Thymus (tissue), 11 donors: ENCODE measurements at regions not wholly inside any gene's neighbourhood (a gene's known extent, or its start where the extent isn't known, plus 50 kb on each side); places are given as distances from the start of the nearest gene placed in this dataset.

ENCODE experiments used
- DNase-seq, 9 donors: peaks; one replicate each; pipeline ENCODE4 v3.0.0-alpha.2; 2013; ENCODE audit warnings: low spot score in 9 of 9, low read depth in 6 of 9, missing footprints in 1 of 9
- H3K27ac ChIP-seq, 2 donors: one replicate each; pipeline ENCODE4 v1.5.1; 2013; ENCODE audit warnings: control low read depth in 1 of 2, low read depth in 1 of 2, low read length in 1 of 2, mild to moderate bottlenecking in 1 of 2, moderate library complexity in 1 of 2
- H3K27me3 ChIP-seq, 2 donors: one replicate each; pipeline ENCODE4 v1.5.1; 2013; ENCODE audit warnings: low read length in 1 of 2; ENCODE audit not compliant: control insufficient read depth in 2 of 2, insufficient read depth in 1 of 2
- H3K36me3 ChIP-seq, 2 donors: one replicate each; pipeline ENCODE4 v1.5.1; 2013; ENCODE audit warnings: low read length in 1 of 2, mild to moderate bottlenecking in 1 of 2, moderate library complexity in 1 of 2; ENCODE audit not compliant: control insufficient read depth in 2 of 2, insufficient read depth in 2 of 2
- H3K4me1 ChIP-seq, 2 donors: one replicate each; pipeline ENCODE4 v1.5.1; 2013; ENCODE audit warnings: low read length in 2 of 2; ENCODE audit not compliant: control insufficient read depth in 2 of 2, insufficient read depth in 2 of 2
- H3K4me3 ChIP-seq, 2 donors: one replicate each; pipeline ENCODE4 v1.5.1; 2013; ENCODE audit warnings: low read length in 2 of 2, control low read depth in 1 of 2, mild to moderate bottlenecking in 1 of 2
- H3K9me3 ChIP-seq, 2 donors: one replicate each; pipeline ENCODE4 v1.5.1; 2013; ENCODE audit warnings: low read length in 1 of 2, mild to moderate bottlenecking in 1 of 2; ENCODE audit not compliant: control insufficient read depth in 2 of 2, insufficient read depth in 1 of 2
- WGBS: extraction: QIAGEN DNeasy Blood & Tissue Kit; methylation state at CpG from one replicate; pipeline ENCODE4 v1.1.7; 2013; 5-methylcytosine and 5-hydroxymethylcytosine counted together
- donor health status: healthy.

DNA sequence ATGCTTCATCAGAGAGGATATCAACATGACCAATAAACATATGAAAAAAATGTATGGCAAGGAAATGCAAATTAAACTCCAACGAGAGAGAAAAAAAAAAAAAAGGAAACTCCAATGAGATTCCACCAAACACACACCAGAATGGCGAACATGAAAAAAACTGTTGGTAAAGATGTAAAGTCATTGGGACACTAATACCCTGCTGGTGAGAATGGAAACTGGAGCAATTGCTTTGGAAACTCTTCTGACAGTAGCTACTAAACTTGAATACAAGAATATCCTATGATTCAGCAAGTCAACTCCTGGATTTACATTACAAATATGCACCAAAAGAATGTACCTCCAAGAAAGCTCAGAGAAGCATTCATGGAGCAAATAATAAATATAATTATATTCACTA, 260.7 kb upstream of the ECI2 start:
- no peak overlapping the region for H3K27ac ChIP-seq
- H3K4me1 ChIP-seq: no peaks in the 10 kb centered on the region
- WGBS: 88% methylated on average over 2 of the region's 2 CpGs
- H3K4me3 ChIP-seq: no peak overlapping the region
- H3K27me3 ChIP-seq: no peaks in the 10 kb centered on the region
- no peaks in the 10 kb centered on the region for H3K36me3 ChIP-seq
- H3K9me3 ChIP-seq: no peaks in the 10 kb centered on the region
- no peak for DNase-seq

DNA sequence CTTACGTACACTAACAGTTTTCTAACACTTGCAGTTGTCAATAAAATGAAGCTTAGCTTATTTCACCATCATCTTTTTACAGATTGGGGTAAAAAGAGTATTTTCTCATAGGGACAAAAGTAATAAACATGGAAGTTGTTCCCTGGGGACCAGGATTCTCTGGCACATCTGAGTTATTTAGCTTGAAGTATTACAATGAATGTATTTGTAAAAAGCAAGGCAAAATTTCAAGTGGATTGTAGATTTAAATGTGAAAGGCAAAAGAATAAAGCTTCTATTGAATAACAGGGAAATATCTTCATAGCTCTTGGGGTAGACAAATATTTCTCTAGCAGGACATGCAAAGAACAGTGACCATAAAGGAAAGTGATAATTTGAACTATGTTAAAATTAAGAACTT, 260.0 kb upstream of the ECI2 start:
- 100% methylated on average over 1 of the region's 1 CpG for WGBS
- H3K9me3 ChIP-seq: no peaks in the 10 kb centered on the region
- H3K27ac ChIP-seq: no peak overlapping the region
- no peak for DNase-seq
- H3K4me3 ChIP-seq: no peak overlapping the region
- no peaks in the 10 kb centered on the region for H3K27me3 ChIP-seq
- no peaks in the 10 kb centered on the region for H3K4me1 ChIP-seq
- no peaks in the 10 kb centered on the region for H3K36me3 ChIP-seq

- no peak overlapping the region for H3K27ac ChIP-seq
- WGBS: 68% methylated on average over 4 of the region's 4 CpGs
- H3K4me1 ChIP-seq: no peaks in the 10 kb centered on the region
- H3K4me3 ChIP-seq: no peak overlapping the region
- no peak for DNase-seq
- no peaks in the 10 kb centered on the region for H3K36me3 ChIP-seq
- no peaks in the 10 kb centered on the region for H3K27me3 ChIP-seq
- no peaks in the 10 kb centered on the region for H3K9me3 ChIP-seq
Measured at GRCh38 chr6:4394786-4395185, 259.4 kb upstream of the ECI2 start.

DNA sequence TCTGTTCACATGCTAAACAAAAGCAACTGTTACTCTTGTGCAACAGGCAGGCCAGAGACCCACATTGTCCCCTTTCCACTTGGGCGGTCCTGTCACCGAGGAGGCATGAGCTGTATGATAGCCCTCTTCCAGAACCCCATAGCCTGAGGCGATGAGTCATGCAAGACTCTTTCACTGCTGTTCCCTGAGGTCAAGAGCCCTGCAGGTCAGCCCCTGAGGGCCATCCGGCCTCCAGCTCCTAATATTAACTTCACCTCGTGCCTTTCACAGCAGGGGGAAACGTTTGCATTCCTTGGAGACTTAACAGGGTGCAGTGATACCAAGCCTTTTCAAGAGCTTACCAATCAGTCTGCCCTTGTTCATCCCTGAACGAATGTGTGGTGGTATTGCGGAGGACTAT, 253.3 kb upstream of the ECI2 start:
- Histone ChIP-seq H3K4me3 (no peak overlapping the region), H3K27ac (no peak overlapping the region), H3K27me3 (no peaks in the 10 kb centered on the region), H3K4me1 (no peaks in the 10 kb centered on the region), H3K9me3 (peaks cover 0 to 8% of the 10 kb centered on the region in 2 donors), H3K36me3 (no peaks in the 10 kb centered on the region)
- WGBS: 87% methylated on average over 8 of the region's 8 CpGs
- DNase-seq: no peak

DNA sequence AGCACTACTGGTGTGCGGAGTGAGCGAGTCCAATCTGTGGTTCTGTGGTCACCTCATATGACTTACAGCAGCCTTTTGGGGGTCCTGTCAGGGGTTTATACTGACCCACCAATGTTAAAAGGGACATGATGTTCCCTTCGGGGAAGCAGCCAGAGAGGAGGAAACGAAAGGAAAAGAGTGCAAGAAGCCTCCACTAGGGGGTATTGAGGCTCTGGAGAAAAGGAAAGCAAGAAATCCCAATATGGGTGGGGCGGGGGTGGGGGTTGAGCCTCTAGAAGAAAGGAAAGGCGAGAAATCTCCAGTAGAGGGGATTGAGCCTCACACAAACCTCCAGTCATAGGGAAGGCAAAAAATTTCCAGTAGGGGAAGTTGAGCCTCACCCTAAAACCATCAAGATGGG, 249.3 kb upstream of the ECI2 start:
- Histone ChIP-seq H3K27ac (no peak overlapping the region), H3K4me3 (no peak overlapping the region), H3K36me3 (no peaks in the 10 kb centered on the region), H3K27me3 (no peaks in the 10 kb centered on the region), H3K9me3 (peaks cover 0 to 15% of the 10 kb centered on the region in 2 donors), H3K4me1 (no peaks in the 10 kb centered on the region)
- no peak for DNase-seq
- 96% methylated on average over 6 of the region's 6 CpGs for WGBS

DNA sequence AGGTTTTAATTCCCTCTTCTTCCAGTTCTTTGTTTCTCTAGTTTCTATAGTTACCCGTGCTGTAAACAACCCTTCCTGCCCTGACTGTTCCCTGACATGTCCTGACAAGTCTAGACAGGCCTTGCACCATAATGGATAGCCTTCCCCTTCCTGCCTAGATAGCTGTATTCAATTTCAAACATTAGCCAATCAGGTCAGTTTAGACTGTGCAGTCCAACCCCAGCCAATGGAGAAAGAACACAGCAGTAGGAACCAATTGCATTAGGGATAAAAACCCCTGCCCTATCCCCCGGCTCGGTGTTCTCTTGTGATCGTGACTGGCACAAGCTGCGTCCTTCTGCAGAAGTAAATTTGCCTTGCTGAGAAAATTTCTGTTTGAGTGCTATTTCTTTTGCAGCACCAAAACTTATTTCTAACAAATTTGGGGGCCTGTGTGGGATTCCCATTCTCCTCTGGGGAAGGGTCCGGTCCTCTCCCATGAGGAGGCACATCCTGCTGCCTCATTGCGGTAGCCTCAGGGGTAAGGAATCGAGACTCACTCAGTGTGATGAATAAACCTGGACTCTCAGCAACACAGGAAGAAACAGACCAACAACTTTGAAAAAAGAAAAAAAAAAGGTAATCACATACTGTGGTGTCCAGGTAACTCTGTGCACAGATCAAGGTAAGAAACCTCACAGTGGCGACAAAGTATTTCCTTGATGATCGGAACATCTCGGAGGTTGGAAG, 248.7 kb upstream of the ECI2 start:
- 90% methylated on average over 11 of the region's 11 CpGs for WGBS
- DNase-seq: no peak
- Histone ChIP-seq H3K36me3 (no peaks in the 10 kb centered on the region), H3K27ac (no peak overlapping the region), H3K9me3 (peaks cover 0 to 15% of the 10 kb centered on the region in 2 donors), H3K4me1 (no peaks in the 10 kb centered on the region), H3K27me3 (no peaks in the 10 kb centered on the region), H3K4me3 (no peak overlapping the region)

DNA sequence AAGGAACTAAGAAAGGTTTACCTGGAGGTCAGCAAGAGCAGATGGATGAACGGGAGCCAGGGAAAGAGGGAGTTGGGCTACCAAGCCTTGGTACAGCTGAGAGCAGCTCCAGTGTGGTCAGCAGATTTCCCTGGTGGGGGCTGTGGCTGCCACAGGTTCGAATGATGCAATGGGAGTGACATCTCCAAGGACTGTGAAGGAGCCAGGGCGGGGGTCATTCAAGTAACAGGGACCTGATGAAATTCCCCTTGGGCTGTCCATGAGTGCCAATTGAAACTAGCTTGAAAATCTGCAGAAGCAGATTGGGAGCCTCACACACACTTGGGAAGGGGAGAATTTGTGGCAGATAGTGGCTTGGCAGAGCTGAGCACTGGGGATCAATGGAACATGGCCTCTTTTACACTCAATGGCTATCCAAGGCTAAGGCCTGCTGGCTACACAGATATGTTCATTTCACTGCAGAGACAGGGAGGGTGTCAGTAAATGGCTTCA, 247.0 kb upstream of the ECI2 start:
- Histone ChIP-seq H3K36me3 (no peaks in the 10 kb centered on the region), H3K4me1 (no peaks in the 10 kb centered on the region), H3K27me3 (no peaks in the 10 kb centered on the region), H3K27ac (no peak overlapping the region), H3K4me3 (no peak overlapping the region), H3K9me3 (peaks cover 0 to 15% of the 10 kb centered on the region in 2 donors)
- DNase-seq: no peak
- 85% methylated on average over 3 of the region's 3 CpGs for WGBS

GRCh38 chr6:4381381-4381780, 246.0 kb upstream of the ECI2 start:
- Histone ChIP-seq H3K9me3 (peaks cover 0 to 15% of the 10 kb centered on the region in 2 donors), H3K4me1 (no peaks in the 10 kb centered on the region), H3K36me3 (no peaks in the 10 kb centered on the region), H3K27ac (no peak overlapping the region), H3K4me3 (no peak overlapping the region), H3K27me3 (no peaks in the 10 kb centered on the region)
- DNase-seq: no peak
- WGBS: 81% methylated on average over 4 of the region's 4 CpGs

DNA sequence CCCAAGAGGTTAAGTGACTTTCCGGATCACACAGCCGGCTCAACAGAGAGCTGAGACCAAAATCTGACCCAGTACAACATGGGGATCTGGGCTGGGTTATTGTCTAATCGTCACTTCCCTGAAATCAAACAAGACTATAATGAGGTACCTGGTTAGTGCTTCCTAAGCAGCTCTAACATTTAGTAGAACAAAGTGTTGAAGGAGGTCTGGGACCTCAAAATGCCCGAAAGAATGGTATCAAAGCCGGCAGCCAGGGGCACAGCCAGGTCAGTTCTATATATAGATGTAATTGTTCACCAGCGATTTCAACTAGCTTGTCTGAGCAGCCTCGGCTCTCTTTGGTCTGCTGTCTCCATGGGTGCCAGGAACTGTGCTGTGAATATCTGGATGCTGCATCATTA, 245.5 kb upstream of the ECI2 start:
- Histone ChIP-seq H3K27ac (no peak overlapping the region), H3K36me3 (no peaks in the 10 kb centered on the region), H3K4me3 (no peak overlapping the region), H3K4me1 (no peaks in the 10 kb centered on the region), H3K9me3 (peaks cover 0 to 15% of the 10 kb centered on the region in 2 donors), H3K27me3 (no peaks in the 10 kb centered on the region)
- DNase-seq: no peak
- 65% methylated on average over 7 of the region's 7 CpGs for WGBS
